DND-41 (cell line): ENCODE measurements at regions not wholly inside any gene's neighbourhood (a gene's known extent, or its start where the extent isn't known, plus 50 kb on each side); places are given as distances from the start of the nearest gene placed in this dataset.

Experiments
- ATAC-seq: fragments of 200-7000 bp; cut with Tn5 transposase; 3 replicates; pipeline ENCODE4 v1.9.1; 2021; ENCODE audit warnings: low read depth; ENCODE audit not compliant: insufficient read depth
- DNase-seq: peaks from one replicate; pipeline ENCODE4 v3.0.0-alpha.2; 2020
- H2AFZ ChIP-seq: 2 replicates; pipeline ENCODE4 v1.6.0; 2012; ENCODE audit warnings: low read depth, low read length
- H3K27ac ChIP-seq: 2 replicates; pipeline ENCODE4 v1.5.1; 2012; ENCODE audit warnings: low read length, inconsistent platforms
- H3K27me3 ChIP-seq: fragments of 200-600 bp; sonication (generic); 2 replicates; pipeline ENCODE4 v1.6.0; 2012; ENCODE audit warnings: low read length, mild to moderate bottlenecking, inconsistent platforms; ENCODE audit not compliant: insufficient read depth, poor library complexity
- H3K36me3 ChIP-seq: 2 replicates; pipeline ENCODE4 v1.5.1; 2012; ENCODE audit warnings: low read length, inconsistent platforms; ENCODE audit not compliant: insufficient read depth
- H3K4me1 ChIP-seq: 2 replicates; pipeline ENCODE4 v1.5.1; 2012; ENCODE audit warnings: mild to moderate bottlenecking, low read length; ENCODE audit not compliant: insufficient read depth
- H3K4me2 ChIP-seq: 2 replicates; pipeline ENCODE4 v1.6.0; 2012; ENCODE audit warnings: mild to moderate bottlenecking, moderate library complexity, low read length, inconsistent platforms; ENCODE audit not compliant: insufficient read depth
- H3K4me3 ChIP-seq, 2 experiments: fragments of 200-600 bp in 1 of 2; shearing (Covaris generic) in 1 of 2; 2 replicates each; pipeline ENCODE4 v1.5.1; 2012 to 2016; ENCODE audit warnings: inconsistent platforms in 2 of 2, low read length in 2 of 2, mild to moderate bottlenecking in 2 of 2, low read depth in 1 of 2, moderate library complexity in 1 of 2
- H3K79me2 ChIP-seq: 2 replicates; pipeline ENCODE4 v1.6.0; 2012; ENCODE audit warnings: low read length, inconsistent platforms; ENCODE audit not compliant: insufficient read depth
- H3K9ac ChIP-seq: 2 replicates; pipeline ENCODE4 v1.6.0; 2012; ENCODE audit warnings: low read depth, mild to moderate bottlenecking, inconsistent platforms, low read length, moderate library complexity
- H3K9me3 ChIP-seq: 2 replicates; pipeline ENCODE4 v1.5.1; 2012; ENCODE audit warnings: low read length, moderate library complexity, mild to moderate bottlenecking, inconsistent platforms; ENCODE audit not compliant: insufficient read depth, severe bottlenecking
- H4K20me1 ChIP-seq: 2 replicates; pipeline ENCODE4 v1.6.0; 2012; ENCODE audit warnings: low read length; ENCODE audit not compliant: insufficient read depth
- CTCF ChIP-seq: IDR thresholded peaks from 2 replicates; pipeline ENCODE4 v1.5.1; 2012; ENCODE audit warnings: borderline replicate concordance, low read length, moderate library complexity, mild to moderate bottlenecking; ENCODE audit not compliant: poor library complexity, severe bottlenecking; ENCODE audit errors: extremely low read depth
- EZH2 ChIP-seq: IDR thresholded peaks from 3 replicates; pipeline ENCODE4 v1.6.1; 2012; ENCODE audit warnings: borderline replicate concordance, low read depth, mild to moderate bottlenecking, moderate library complexity, low read length, inconsistent platforms; ENCODE audit not compliant: severe bottlenecking

- no peak for ATAC-seq
- no peaks in the 10 kb centered on the region for H3K9me3 ChIP-seq
- no peaks in the 10 kb centered on the region for H4K20me1 ChIP-seq
- H3K4me2 ChIP-seq, result no peak overlapping the region
- no peaks in the 10 kb centered on the region for H3K36me3 ChIP-seq
- H3K27me3 ChIP-seq, result no peaks in the 10 kb centered on the region
- no peaks in the 10 kb centered on the region for H3K4me1 ChIP-seq
- H2AFZ ChIP-seq, result no peak overlapping the region
- H3K4me3 ChIP-seq, result no peak overlapping the region
- no peak overlapping the region for H3K9ac ChIP-seq
- H3K27ac ChIP-seq, result no peak overlapping the region
- no peaks in the 10 kb centered on the region for H3K79me2 ChIP-seq
- no peak for DNase-seq
- TF ChIP-seq CTCF, result no peak
- no peak for TF ChIP-seq EZH2
These were observed 335.7 kb upstream of the PIK3R1 start for GRCh38 chr5:67879620-67880510.

GRCh38 chr5:67878933-67879332 lies 336.6 kb upstream of the PIK3R1 start:
- H3K27ac ChIP-seq, result no peak overlapping the region
- no peak overlapping the region for H3K4me3 ChIP-seq
- no peaks in the 10 kb centered on the region for H4K20me1 ChIP-seq
- H3K9ac ChIP-seq, result no peak overlapping the region
- TF ChIP-seq EZH2 (no peak), CTCF (no peak)
- no peaks in the 10 kb centered on the region for H3K79me2 ChIP-seq
- no peaks in the 10 kb centered on the region for H3K4me1 ChIP-seq
- no peaks in the 10 kb centered on the region for H3K27me3 ChIP-seq
- DNase-seq (no peak), ATAC-seq (no peak)
- no peaks in the 10 kb centered on the region for H3K9me3 ChIP-seq
- no peaks in the 10 kb centered on the region for H3K36me3 ChIP-seq
- no peak overlapping the region for H2AFZ ChIP-seq
- no peak overlapping the region for H3K4me2 ChIP-seq

- Histone ChIP-seq H3K4me2 (no peak overlapping the region), H3K36me3 (no peaks in the 10 kb centered on the region), H3K9me3 (no peaks in the 10 kb centered on the region), H3K9ac (no peak overlapping the region), H2AFZ (no peak overlapping the region), H3K4me3 (no peak overlapping the region), H4K20me1 (no peaks in the 10 kb centered on the region), H3K27ac (no peak overlapping the region), H3K27me3 (no peaks in the 10 kb centered on the region), H3K4me1 (no peaks in the 10 kb centered on the region), H3K79me2 (no peaks in the 10 kb centered on the region)
- no peak for ATAC-seq
- TF ChIP-seq CTCF (no peak), EZH2 (no peak)
- no peak for DNase-seq
These were observed 339.2 kb upstream of the PIK3R1 start for GRCh38 chr5:67876371-67876770.
